NCI-H345 treated with DMSO at 0.1 percent for 48 hours (cell line): ENCODE measurements at regions not wholly inside any gene's neighbourhood (a gene's known extent, or its start where the extent isn't known, plus 50 kb on each side); places are given as distances from the start of the nearest gene placed in this dataset.

ENCODE experiments used
- DNase-seq: peaks from one replicate; lab custom pipeline; 2025; ENCODE audit not compliant: unreplicated experiment; lab: John Stamatoyannopoulos, UW

- no peak for DNase-seq
Measured at GRCh38 chr9:81490605-81491331, 198.6 kb downstream of the TLE1 start.

DNA sequence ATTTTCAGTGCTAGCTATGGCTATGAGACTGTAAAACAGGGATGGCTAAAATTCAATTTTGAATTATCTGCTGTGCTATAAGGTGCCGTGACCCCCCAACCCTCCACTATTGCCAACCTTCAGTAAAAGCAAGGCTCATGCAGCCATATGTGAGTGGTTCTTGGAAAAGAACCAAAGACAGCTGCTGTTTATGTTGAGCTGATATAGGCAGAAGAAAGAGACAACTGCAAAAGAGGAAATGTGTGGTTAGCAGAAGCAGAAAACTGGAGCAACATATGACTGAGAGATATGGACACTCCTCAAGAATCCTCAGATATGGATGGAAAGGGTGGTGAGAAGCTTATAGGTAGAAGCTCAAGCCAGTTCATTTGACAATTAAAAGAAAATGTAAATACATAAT, 200.3 kb downstream of the TLE1 start:
- DNase-seq = no peak

DNA sequence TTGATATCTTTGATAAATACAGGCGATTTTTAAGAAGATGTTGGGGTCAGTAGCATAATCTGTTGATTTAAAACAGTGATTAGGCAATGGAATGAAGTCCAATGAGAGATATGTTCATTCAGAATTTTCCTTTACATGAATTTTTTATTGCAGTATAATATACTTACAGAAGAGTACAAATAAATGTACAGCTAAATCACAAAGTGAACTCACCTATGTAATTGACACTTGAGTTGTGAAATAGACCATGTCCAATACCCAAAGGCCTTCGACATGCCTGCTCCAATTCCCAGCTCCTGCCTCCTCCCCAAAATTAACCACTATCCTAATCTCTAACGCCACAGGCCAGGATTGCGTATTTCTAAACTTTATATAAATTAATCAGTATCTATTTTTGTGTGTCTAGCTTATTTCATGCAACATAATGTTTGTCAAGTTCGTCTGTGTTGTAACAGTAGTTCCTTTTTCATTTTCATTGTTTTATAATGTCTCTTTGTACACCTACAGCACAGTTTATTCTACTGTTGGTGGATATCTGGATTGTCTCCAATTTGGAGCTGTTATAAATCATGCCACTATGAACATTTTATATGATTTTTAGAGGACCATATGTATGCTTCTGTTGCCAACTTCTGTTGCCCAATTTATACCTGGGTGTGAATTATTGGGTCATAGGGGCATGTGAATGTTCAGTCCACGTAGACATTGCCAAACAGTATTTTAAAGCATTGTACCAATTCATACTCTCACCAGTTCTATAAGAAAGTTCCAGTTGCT, 208.3 kb downstream of the TLE1 start:
- no peak for DNase-seq

DNA sequence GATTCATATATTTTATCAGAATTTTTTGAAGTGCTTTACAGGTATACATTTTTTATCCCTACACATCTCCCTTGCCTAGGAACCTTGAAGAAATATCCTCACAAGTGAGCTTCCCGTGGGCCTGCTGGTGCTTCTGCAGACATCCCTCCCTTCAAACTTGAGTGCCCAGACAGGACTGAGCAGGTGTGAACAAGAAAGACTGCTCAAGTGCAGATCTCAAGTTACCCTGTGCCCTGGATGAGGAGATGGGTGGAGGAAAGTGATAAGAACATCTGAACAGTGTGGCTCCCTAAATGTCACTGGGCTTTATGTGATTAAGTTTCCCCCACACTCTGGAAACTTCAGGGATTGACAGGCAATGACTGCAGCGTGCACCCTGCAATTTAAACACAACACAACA, 209.8 kb downstream of the TLE1 start:
- DNase-seq = no peak

DNA sequence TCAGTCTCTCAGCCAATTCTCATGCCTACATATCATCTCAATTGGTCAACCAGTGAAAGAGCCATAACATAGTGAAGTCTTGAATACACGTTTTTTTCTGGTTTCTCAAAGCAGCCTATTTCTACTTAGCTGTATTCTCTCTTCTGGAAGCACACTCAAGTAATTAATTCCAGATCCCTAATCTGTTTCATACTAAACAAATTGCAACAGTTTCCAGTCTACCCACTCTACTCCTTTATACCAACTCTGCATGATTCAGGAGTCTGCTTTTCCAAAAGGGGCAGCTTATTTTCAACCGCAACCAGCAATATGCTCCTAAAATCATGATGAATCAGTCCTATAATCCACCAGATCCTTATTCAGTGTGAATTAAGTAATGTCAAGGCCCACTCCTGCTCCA, 211.7 kb downstream of the TLE1 start:
- DNase-seq = no peak

DNA sequence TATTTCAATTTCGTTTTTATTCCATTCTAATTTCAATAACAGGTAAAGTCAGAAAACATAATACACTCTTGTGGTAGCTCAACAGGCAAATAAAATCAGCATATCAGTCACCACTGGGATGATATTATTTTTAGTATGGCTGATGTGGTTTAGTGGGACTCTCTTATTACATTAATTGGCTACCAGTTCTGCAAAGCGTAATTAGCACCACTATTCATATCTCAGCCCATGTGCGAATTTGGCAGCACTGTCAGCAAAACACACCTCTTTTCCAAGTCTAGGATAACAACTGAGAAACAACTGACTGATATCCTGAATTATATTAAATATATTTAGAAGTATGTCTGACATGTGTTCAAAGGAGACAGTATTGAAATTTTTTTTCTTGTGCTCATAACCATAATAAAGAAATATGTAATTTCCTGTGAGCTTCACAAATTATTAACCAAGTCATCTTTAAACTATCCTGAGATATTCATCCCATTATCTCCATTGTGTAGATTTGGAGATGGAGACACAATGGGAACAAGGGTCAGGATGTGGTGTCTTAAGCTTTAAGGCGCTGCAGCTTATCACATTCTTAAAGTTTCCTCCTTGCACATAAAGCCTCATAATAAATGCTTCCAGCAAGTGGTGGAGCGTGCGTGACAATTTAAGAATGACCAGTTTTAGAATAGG, 212.4 kb downstream of the TLE1 start:
- DNase-seq = no peak

DNA sequence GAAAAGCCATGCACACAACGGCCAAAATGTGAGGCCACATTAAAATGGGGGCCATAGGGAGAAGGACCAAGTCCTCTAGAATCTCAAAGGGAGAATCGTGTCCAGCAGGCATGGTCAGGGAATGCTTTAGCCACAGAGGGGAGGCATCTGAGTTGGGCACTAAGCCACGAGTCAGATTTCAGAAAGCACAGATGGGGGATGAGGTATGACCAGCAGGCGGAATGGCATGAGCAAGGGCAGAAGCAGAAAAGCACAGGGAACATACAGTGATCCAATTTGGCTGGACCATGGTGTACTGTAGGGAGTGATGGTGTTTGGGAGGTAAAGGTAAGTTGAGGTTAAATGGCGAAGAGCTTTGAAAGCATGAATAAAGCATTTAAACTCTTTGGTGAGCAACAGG, 214.6 kb downstream of the TLE1 start:
- no peak for DNase-seq

GRCh38 chr9:81474125-81474524, 215.2 kb downstream of the TLE1 start:
- DNase-seq = no peak

DNA sequence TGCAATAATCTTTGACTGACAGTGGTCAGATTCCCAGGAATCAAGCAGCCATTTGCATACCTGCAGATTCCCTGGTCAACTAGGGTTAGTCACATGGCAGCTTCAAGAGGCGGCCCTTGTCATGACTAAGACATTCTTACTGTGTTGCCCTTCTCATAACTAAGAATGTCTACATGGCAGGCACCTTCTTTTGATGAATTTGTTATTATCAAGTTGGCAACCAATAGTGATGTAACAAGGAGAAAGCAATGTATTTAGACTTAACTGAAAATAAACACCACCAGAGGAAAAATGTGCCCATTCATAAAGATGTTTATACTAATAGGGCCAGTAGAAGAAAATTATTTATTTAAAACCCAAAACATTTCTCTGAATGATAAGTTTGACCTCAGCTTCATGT, 215.6 kb downstream of the TLE1 start:
- DNase-seq = no peak

DNA sequence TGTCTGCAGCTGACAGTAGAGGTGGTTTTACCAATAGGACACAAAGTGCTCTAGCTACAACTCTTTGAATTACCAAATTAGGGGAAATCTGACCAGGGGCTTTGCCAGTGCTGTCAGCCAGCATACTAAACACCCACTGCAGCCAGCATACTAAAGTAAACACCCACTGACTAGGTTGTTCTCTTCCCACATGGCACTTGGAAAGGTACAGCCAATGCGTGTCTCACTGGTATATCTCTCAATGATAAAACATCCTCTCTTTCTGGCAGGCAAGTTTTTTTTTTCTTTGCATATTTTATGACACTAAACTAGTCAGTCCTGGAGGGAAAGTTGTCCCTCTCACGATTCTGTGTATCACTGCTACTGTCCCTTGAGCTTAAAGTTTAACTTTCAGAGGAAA, 216.1 kb downstream of the TLE1 start:
- no peak for DNase-seq

- DNase-seq = no peak
Measured at GRCh38 chr9:81472701-81473100, 216.6 kb downstream of the TLE1 start.

DNA sequence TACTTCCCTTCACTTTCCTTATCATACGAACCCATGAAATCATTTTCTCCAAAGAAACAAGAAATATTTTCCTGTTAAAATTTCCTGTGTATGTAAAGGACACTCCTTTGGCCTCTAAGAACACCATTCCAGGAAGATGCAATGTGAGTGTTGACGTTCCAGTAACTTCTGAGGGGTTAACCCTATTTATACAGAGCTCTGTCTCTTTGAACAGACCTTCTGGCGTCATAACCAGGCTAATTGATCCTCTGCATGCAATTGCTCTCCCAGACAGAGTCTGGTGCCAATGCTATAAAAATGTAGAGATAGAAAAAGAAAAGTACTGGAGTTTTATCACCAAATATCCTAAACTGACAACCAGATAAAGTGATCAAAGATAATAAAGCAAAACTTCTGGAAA, 218.5 kb downstream of the TLE1 start:
- no peak for DNase-seq

- no peak for DNase-seq
Measured at GRCh38 chr9:81468084-81468595, 221.2 kb downstream of the TLE1 start.

DNA sequence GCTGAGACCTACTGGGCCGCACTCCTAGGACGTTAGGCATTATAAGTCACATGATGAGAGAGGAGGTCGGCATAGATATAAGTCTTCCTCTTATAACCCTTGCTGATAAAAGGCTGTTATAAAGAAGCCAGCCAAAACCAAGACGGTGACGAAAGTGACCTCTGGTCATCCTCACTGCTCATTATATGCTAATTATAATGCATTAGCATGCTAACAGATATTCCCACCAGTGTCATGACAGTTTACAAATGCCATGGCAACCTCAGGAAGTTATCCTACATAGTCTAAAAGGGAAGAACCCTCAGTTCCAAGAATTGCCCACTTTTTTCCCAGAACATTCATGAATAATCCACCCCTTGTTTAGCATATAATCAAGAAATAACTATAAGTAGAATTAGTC, 222.4 kb downstream of the TLE1 start:
- no peak for DNase-seq

- DNase-seq = no peak
Measured at GRCh38 chr9:81465468-81466011, 223.8 kb downstream of the TLE1 start.

- no peak for DNase-seq
Measured at GRCh38 chr9:81462801-81463200, 226.5 kb downstream of the TLE1 start.

DNA sequence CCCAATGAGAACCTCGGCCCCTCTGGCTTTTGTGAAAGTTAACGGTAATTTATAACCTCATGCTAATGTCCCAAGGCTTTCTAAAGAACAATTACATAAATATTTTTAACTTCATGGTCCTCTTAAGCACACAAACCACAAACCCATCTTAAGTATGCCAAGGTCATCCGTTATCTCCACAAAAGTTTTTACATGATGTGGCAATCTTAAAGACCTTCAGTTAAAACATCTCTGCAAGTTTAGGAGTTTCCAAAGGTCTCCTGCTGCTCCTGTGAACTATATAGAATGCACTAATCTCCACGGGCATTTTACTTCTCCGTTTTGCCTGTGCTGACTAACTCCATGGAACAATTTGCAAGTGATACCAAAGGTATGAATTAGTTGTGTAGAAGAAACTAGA, 228.2 kb downstream of the TLE1 start:
- DNase-seq = no peak

DNA sequence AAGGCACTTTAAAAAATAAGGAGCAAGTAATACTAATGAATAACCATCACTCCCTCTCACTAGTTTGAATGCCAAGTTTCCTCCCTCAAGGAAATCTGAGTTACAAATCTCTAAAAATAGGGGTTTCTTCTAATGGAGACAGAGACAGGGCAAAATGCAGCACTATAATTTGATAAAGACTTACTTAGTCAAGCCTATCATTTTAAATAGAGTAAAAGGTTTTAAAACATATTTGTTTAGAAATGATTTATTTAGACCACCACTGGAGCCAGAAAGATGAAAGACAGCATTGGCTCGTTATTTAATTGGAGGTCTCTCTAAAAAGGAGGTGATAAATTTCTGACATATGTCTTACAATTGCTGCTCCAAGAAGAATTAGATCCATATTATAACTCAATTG, 228.7 kb downstream of the TLE1 start:
- DNase-seq = no peak

DNA sequence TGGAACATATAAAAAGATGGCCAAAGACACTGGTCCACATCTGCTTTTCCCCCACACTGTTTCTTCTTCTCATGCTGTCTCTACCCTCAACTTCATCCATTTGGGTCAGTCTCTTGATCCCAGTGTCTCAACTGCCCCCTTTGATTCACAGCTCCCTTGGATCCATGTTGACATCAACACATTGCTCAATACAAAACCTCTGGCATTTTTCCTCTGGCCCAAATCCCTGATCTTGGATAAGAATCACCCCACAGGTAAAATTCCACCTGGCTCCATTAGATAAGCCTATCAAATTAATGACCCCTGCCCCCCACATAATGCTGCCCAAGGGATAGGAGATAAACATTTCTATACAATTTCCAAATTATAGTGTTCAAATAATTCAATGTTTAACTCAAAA, 229.8 kb downstream of the TLE1 start:
- DNase-seq = no peak

- no peak for DNase-seq
Measured at GRCh38 chr9:81456431-81457006, 232.8 kb downstream of the TLE1 start.

DNA sequence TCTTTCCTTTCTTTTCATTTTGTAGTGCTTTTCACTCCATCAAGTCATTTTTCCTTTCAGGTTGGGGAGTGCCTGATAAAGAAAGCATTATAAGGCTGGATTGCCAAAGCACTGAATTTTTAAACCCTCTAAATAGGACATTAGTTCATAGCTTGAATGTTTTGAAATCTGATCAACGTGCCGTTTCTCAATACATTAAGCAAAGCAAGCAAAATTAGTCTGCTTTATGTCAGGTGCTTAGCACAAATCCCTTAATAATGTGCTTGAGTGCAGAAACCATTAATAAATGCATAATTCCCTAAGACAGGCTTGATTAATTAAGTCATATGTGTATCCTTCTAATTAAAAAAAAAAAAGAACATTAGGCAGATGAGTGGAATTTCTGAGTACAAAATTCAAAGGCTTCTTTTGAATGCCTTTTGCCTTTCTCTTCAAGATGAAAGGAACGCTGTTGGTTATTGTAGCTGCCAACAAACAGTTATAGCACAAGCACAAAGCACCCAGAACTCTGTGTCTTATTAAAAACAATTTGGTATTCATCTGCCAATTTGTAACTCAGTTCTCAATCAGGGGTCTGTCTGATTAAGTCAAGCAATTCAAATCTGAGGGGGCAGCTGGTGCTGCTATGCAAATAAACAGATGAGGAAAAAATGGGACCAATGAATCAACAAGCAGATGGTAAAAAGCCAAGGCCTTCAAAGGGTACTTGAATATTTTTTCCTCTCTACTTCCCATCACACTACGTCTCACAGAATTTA, 233.7 kb downstream of the TLE1 start:
- no peak for DNase-seq
